HL-60 (cell line): ENCODE measurements at regions not wholly inside any gene's neighbourhood (a gene's known extent, or its start where the extent isn't known, plus 50 kb on each side); places are given as distances from the start of the nearest gene placed in this dataset.

Source experiments
- DNase-seq, 2 experiments: peaks; one replicate each; pipeline ENCODE4 v3.0.0-alpha.2; 2010 to 2020; ENCODE audit warnings: low read depth in 1 of 2, low spot score in 1 of 2
- H3K27ac ChIP-seq: fragments of 250-450 bp; sonication (Bioruptor Pico); replicated peaks from 2 replicates; pipeline ENCODE4 v1.5.1; 2020; ENCODE audit warnings: mild to moderate bottlenecking, moderate library complexity
- H3K27me3 ChIP-seq: fragments of 250-450 bp; sonication (Bioruptor Pico); 2 replicates; pipeline ENCODE4 v1.5.1; 2021; ENCODE audit warnings: mild to moderate bottlenecking, moderate library complexity; ENCODE audit not compliant: insufficient read depth, poor library complexity, severe bottlenecking
- H3K4me3 ChIP-seq: replicated peaks from 2 replicates; pipeline ENCODE4 v1.5.1; 2011; ENCODE audit warnings: mild to moderate bottlenecking, control low read depth, low read length; ENCODE audit not compliant: insufficient read depth
- GABPA ChIP-seq: IDR thresholded peaks from 2 replicates; pipeline ENCODE4 v1.6.1; 2012; ENCODE audit warnings: low read depth
- POLR2AphosphoS5 ChIP-seq: IDR thresholded peaks from 2 replicates; pipeline ENCODE4 v1.6.1; 2012; ENCODE audit warnings: low read depth
- SPI1 ChIP-seq: IDR thresholded peaks from 2 replicates; pipeline ENCODE4 v1.6.1; 2012; ENCODE audit warnings: low read depth, mild to moderate bottlenecking, borderline replicate concordance
- TF ChIP-seq, protein P1 (sequence below): IDR thresholded peaks from one replicate; pipeline ENCODE4 v1.5.1; 2011; ENCODE audit warnings: low read length, control low read depth, inconsistent platforms; ENCODE audit not compliant: insufficient read depth
- TF ChIP-seq, protein P2 (sequence below): IDR thresholded peaks from 2 replicates; pipeline ENCODE4 v1.6.1; 2012; ENCODE audit warnings: low read depth; ENCODE audit not compliant: insufficient replicate concordance

- Histone ChIP-seq H3K27me3 (no peaks in the 10 kb centered on the region), H3K27ac (no peak overlapping the region), H3K4me3 (no peak overlapping the region)
- TF ChIP-seq, protein P1, sequence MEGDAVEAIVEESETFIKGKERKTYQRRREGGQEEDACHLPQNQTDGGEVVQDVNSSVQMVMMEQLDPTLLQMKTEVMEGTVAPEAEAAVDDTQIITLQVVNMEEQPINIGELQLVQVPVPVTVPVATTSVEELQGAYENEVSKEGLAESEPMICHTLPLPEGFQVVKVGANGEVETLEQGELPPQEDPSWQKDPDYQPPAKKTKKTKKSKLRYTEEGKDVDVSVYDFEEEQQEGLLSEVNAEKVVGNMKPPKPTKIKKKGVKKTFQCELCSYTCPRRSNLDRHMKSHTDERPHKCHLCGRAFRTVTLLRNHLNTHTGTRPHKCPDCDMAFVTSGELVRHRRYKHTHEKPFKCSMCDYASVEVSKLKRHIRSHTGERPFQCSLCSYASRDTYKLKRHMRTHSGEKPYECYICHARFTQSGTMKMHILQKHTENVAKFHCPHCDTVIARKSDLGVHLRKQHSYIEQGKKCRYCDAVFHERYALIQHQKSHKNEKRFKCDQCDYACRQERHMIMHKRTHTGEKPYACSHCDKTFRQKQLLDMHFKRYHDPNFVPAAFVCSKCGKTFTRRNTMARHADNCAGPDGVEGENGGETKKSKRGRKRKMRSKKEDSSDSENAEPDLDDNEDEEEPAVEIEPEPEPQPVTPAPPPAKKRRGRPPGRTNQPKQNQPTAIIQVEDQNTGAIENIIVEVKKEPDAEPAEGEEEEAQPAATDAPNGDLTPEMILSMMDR, result no peak
- TF ChIP-seq POLR2AphosphoS5 (no peak), GABPA (no peak), SPI1 (no peak)
- TF ChIP-seq, protein P2, sequence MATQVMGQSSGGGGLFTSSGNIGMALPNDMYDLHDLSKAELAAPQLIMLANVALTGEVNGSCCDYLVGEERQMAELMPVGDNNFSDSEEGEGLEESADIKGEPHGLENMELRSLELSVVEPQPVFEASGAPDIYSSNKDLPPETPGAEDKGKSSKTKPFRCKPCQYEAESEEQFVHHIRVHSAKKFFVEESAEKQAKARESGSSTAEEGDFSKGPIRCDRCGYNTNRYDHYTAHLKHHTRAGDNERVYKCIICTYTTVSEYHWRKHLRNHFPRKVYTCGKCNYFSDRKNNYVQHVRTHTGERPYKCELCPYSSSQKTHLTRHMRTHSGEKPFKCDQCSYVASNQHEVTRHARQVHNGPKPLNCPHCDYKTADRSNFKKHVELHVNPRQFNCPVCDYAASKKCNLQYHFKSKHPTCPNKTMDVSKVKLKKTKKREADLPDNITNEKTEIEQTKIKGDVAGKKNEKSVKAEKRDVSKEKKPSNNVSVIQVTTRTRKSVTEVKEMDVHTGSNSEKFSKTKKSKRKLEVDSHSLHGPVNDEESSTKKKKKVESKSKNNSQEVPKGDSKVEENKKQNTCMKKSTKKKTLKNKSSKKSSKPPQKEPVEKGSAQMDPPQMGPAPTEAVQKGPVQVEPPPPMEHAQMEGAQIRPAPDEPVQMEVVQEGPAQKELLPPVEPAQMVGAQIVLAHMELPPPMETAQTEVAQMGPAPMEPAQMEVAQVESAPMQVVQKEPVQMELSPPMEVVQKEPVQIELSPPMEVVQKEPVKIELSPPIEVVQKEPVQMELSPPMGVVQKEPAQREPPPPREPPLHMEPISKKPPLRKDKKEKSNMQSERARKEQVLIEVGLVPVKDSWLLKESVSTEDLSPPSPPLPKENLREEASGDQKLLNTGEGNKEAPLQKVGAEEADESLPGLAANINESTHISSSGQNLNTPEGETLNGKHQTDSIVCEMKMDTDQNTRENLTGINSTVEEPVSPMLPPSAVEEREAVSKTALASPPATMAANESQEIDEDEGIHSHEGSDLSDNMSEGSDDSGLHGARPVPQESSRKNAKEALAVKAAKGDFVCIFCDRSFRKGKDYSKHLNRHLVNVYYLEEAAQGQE, result no peak
- DNase-seq, result no peak
Measured at GRCh38 chr11:104823657-104824056, 74.6 kb downstream of the CASP12 start.

DNA sequence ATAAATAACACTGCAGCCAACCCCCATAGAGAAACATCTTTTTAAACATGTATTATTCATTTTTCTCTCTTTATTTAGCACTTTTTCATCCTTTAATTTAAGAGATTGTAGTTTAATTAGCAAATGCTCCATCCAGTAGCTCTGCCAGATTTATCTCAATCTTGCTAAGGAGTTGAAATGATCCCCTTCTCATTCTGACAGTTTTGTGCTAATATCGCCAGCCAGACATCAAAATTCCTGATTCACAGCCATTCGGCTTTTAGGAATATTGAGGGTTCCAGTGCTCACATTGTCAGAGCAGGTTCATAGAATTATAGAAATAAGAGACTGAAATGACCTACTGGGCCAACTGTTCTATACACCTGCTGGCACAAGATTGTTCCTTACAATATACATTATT lies 77.8 kb downstream of the CASP12 start:
- Histone ChIP-seq H3K27me3 (no peaks in the 10 kb centered on the region), H3K4me3 (no peak overlapping the region), H3K27ac (no peak overlapping the region)
- no peak for DNase-seq
- TF ChIP-seq GABPA, result no peak
- TF ChIP-seq POLR2AphosphoS5, result no peak
- TF ChIP-seq, protein P1, result no peak
- TF ChIP-seq, protein P2, result no peak
- TF ChIP-seq SPI1, result no peak

- Histone ChIP-seq H3K27ac (no peak overlapping the region), H3K27me3 (no peaks in the 10 kb centered on the region), H3K4me3 (no peak overlapping the region)
- no peak for DNase-seq
- TF ChIP-seq, protein P1, result no peak
- TF ChIP-seq, protein P2, result no peak
- TF ChIP-seq POLR2AphosphoS5 (no peak), SPI1 (no peak), GABPA (no peak)
Measured at GRCh38 chr11:104819603-104820002, 78.7 kb downstream of the CASP12 start.
